GM21381 (cell line): ENCODE measurements at regions not wholly inside any gene's neighbourhood (a gene's known extent, or its start where the extent isn't known, plus 50 kb on each side); places are given as distances from the start of the nearest gene placed in this dataset.
"Not testable (repeated sequence)": the region's sequence is repeated elsewhere in the genome, so short reads cannot be mapped to it uniquely, and the experiment has no call there.

Source experiments
- ATAC-seq: cut with Tn5 transposase; IDR thresholded peaks from one replicate; pipeline ENCODE4 v1.9.1; 2021; ENCODE audit warnings: mild to moderate bottlenecking, moderate library complexity; ENCODE audit not compliant: unreplicated experiment

DNA sequence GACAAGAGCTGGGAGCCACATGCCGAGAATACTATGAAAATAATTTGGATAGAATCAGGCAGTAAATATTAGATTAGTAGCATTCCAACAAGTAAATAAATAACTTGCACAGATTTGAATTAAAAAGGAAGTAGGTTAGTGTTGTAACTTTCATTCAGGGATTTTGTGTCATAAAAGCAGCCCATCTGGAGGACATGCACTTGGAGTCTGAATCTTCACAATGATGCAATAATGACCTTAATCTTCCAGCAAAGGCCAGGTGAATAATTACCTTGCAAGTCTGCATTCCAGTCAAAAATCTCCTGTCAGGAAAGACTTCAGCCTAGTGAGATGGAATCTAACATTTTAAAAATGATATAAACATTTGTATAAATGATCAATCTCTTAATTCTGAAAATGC lies 518.1 kb downstream of the KCNJ2 start:
- ATAC-seq: no peak

DNA sequence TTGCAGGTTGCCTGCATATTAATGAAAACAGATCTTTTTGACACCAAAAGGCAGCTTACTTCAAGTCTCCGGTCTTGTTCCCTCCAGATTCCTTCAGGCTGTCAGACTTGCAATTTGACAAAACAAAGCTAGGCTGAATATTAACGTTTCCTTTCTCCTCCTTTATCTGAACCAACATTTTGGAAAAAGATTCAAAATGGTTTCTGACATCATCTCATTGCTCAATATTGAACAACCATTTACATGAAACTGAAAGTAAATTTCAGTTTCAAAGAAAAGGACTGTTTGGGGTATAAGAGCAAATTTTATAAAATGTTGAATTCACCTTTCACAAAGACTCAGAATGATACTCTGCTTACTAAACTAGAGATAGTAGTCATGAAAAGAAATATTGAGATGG lies 521.8 kb downstream of the KCNJ2 start:
- ATAC-seq: no peak

DNA sequence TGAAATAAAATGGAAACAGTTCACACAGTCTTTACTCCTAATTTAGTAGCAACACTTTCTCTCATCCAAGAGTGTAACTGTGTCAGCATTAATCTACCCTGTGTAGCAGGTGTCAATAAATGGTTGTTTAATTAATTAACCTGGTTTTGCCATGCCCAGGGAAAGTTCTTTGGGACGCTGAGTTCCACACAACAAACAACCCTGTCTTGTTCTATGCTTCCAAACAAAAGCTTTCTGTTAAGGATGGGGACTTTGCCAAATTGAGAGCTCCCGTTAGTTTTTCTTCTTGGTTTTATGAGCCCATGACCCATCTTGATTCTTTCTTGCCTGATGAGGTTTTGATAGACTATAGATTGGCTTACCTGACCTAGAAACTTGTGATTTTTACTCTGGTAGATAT lies 530.1 kb downstream of the KCNJ2 start:
- ATAC-seq: no peak

DNA sequence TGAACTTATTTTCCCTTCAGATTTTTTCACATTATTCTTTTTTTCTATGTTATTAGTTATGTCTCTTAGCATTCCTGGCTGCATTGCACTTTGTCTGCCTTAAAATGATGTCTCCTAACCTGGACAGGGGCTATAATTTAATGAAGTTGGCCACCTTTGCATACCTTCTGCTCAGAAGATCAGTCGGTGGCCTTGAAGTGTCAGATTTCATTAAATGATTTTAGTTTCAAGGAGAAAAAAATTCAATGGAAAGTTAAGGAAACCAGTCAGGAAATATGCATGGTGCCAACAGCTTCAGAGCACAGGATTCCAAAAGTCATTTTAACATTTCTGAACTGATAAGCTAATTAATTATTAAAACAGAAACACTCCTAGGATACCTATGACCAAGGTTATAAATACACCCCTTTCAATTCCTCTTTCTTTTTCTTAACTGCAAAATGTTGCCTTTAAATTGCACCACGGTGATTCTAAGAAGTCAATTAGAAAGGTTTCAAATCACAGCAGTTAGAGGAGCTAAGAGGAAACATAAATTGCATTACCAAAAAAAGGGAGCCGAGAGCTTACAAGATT lies 533.4 kb downstream of the KCNJ2 start:
- no peak for ATAC-seq

DNA sequence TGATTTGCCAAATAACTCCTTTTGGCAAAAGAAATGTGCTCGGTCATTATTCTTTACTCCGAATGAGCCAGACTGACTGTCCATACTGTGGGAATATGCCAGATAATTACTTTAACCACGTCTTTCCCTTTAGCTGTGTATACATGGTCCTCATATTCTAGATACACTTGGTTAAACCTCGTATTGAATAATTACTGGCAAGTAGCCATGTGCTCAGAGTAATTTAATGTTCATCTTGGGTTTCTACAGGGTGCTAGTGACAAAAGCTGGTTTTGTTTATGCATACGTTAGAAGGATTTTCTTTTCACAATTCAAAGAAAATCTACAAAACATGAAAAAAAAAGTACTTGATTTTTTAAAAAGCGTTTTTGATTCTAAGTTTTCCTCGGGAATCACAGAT lies 540.3 kb downstream of the KCNJ2 start:
- ATAC-seq: no peak

DNA sequence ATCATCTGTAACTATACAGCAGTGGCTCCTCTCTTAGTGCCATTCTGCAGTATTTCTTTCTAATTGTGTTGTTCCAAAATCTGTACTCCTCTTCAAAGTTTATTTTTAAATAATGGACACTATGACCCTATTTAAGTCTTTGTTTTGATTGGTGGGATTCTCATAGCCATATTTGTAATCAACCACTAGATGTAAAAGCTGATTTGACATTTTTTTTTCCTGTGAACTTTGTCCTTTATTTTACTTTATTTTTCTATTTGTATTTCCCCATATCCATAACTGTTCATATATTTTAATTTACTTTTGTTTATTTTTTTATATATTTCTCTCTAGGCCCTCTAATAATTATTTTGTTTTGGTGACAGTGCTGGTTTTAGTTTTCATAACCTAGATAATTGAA lies 544.4 kb downstream of the KCNJ2 start:
- no peak for ATAC-seq

DNA sequence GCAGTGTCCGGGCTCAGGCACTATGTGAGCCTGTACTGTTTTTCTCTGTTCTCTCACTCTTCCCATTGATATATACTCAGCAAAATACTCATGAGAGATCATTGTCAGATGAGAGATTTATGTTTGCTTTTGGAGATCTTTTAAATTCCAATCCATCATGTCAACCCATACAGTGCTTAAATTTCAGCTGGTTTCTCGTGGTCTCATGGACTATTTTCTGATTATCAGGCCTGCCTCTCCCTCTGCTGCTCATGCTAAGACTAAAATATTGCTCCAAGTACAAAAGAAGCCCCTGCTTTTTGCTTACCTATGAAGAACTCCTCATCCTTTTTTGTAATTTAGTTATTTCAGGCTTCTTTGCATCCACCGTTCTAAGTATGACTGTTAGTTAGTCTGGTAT lies 547.2 kb downstream of the KCNJ2 start:
- ATAC-seq: no peak

DNA sequence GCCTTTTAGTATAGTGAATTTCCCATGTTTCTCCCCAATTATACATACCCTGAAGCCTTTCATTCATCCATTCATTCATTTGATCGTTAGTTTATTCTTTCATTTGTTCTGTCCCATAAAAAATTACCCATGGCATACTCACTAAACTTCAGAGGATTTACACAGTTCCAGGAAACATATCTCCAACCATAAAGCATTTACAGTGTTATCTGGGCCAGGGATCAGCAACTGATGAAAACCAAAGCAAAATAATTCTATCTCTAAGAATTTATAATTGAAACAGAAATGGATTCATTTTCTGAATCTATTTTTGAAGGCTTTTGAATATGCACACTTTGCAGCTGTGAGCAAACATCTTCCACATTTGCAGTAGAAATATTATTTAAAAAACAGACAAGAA lies 547.7 kb downstream of the KCNJ2 start:
- ATAC-seq: no peak

DNA sequence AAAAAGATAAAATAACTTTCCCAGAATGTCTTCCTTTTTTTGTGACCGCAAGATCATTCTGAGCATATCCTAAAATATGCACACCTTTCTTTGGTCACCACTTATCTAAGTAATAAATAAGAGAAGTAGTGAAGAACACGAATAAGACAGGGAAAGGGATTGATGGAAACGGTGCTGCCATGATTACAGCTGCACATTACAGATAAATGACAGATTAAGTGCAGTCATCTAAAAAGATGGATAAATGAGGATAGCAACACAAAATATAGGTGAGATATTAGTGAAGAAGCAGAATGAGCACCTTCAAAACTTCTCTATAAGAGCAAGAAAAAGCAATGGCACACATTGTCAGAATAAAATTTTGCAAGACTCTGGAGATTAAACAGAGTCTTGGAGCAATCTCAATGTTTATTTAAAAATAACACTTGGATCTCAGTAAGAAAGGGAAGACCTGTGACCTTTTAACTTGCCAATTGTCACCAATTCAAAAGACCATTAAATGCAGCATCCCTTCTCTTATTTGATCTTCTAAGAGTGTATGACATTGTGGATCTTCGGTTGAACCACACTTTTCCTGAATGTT lies 567.1 kb downstream of the KCNJ2 start:
- no peak for ATAC-seq

DNA sequence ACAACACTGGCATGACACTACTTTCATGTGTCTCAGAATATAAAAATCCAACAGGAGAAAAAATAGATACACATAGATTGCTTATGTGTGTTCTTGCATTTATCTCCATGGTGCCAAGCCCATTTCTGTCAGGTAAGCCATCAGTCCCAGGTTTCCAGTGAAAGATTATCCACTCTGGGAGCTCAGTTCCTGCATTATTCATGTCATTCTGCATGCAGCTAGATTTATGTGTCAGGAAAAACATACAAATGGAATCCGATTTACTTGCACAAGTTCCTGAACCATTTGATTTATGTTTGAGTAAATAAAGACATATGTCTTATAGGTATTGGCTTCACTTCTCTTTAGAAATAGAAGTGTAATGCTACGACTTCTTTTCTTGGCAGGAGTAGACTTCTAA lies 569.7 kb downstream of the KCNJ2 start:
- no peak for ATAC-seq

DNA sequence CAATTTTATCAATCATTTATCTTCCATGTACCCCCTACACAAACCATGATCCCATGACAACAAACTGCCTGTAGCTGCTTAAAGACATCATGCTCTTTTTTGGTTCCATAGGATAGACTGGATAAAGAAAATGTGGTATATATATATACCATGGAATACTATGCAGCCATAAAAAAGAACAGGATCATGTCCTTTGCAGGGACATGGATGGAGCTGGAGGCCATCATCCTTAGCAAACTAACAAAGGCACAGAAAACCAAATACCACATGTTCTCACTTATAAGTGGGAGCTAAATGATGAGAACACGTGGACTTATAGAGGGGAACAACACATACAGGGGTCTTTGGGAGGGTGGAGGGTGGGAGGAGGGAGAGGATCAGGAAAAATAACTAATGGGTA lies 577.2 kb downstream of the KCNJ2 start:
- ATAC-seq: not testable (repeated sequence)

DNA sequence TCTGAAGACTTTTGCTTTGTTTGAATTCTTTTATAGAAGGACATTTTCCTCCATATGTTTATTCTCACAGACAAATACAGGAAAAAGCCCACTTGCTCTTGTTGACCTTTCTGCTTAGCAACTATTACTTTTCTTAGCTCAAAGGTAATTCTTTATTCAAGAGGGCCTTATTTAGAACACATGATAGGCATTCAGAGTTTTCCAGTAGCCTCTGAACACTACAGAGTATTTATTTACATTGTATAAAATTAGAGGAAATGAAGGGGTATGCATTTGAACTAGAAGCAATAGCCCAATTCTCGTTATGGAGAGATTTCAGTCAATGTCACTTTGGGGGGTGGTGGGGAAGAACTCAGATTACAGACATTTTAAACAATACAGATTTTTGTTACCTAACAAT lies 581.7 kb downstream of the KCNJ2 start:
- no peak for ATAC-seq

DNA sequence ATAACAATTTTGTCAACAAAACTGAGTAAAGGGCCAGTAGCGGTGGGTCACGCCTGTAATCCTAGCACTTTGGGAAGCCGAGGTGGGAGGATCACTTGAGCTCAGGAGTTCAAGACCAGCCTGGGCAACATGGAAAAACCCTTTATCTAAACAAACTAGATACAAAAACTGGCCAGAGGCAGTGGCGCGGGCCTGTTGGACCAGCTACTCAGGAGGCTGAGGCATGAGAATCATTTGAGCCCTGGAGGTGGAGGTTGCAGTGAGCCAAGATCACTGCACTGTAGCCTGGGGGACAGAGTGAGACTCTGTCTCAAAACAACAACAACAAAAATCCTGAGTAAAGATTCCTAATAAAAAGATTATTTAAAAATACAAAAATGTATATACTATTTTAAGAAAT lies 583.1 kb downstream of the KCNJ2 start:
- ATAC-seq: not testable (repeated sequence)

DNA sequence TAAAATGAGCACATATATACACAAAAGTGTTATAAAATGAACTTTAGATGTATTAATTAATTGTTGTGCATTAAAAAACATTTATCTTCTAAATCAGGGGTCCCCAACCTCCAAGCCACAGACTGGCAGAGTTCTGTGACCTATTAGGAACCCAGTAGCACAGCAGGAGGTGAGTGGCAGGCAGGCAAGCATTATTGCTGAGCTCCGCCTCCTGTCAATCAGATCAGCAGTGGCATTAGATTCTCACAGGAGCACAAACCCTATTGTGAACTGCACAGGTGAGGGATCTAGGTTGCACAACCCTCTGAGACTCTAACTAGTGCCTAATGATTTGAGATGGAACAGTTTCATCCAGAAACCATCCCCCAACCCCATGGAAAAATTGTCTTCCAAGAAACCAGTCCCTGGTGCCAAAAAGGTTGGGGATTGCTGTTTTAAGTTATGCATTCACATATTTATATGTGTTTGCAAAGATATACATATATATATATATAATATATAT lies 583.7 kb downstream of the KCNJ2 start:
- no peak for ATAC-seq

DNA sequence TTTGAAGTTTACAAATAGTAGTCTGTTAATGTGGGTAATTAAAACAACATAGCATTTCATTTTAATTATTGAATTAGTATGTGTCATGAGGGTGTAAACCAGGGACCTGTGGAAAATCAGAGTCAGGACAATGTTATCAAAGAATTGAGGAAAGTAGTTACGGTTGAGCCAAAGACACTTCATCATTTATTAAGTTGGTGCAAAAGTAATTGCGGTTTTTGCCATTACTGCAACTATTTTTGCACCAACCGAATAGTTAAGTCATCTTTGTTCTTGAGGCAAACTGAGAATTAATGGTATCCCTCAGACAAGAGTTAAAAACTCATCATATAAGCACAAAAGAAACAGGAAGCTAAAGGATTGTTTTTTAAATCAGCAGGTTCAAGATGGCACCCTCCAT lies 593.7 kb downstream of the KCNJ2 start:
- ATAC-seq: no peak

DNA sequence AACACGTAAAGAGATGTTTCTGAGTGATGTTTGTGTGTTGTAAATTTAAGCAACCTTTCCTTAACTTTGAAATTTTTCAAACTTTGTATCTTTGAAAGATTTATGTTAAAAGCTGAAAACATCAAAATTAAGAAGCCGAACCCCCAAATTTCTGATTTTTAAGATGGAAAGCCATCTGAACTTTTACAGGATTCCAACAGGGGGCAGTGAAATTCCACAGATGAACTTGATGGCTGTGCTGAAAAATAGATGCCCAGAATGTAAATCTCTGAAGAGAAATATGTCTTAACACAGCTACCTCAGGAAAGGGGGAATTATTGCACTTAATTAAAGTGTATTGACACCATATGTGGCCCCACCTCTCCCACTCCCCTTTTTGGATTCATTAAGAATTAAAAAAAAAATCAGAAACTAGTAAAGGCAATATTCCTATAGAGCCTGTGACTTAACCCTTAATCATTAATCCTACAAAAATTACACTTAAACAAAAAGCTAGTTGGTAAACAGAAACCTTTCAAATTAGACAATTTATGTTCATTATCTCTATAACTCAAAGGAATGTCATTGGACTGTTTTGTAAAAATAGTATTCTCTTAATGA lies 597.9 kb downstream of the KCNJ2 start:
- no peak for ATAC-seq

DNA sequence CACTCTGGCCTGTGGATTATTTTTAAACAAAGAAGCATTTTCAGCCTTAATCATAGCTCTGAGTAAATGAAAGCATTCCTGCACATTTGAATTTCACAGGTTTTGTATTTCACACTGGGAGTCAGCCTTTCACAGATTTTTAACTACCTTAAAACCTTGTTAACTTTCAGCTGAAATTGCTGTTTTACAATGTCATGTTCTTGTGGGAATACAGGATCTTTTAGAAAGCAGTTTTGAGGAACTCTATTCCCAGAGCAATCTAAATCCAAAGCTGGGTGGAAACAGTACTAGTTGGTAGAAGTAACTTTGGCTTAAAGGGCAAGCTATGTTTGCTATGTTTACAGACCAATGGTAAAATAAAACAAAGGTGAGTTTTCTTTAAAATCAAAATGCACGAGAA lies 600.6 kb downstream of the KCNJ2 start:
- ATAC-seq: no peak

DNA sequence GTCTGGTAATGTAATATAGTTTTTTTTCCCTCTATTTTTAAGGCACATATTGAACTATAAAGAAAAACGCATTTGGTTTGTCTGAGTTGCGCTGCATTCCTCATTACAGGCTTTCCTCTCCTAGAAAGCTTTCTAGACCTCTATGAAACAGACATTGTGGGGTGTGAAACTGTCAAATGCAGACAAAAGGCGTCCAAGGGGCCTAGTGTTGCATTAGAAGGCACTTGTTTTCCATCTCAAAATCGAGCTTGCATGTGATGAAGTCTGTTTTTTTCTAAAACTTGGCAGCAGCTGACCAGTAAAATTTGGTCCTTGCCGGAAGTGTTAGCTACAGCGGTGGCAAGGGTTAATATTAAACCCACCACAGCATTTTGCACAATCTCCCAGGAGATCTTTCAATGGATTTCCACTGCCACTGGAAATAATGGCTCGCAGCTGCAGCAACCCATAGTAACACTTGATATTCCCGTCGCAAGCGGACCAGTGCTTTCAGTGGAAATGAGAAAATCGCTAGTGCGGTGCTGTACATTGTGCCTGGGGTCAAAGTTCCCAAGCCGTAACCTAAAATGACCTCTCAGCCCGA lies 602.6 kb downstream of the KCNJ2 start:
- no peak for ATAC-seq

DNA sequence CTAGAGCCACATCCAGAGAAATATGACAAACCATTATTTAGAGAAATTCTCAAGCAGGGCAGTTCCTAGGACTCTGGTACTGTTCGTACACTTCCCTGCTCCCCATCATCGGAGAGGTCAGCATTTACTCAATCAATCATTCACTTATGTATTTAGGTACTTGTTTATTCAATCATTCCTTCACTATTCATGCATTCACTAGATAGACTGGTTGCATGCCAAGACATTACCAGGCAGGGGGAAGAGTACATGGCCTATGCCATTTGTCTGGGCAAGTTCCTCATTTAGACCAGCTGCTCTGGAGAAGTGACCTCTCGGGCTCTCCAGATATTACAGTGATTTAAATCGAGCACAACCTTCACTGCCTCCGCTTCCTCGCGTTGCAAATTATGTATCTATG lies 603.4 kb downstream of the KCNJ2 start:
- no peak for ATAC-seq

DNA sequence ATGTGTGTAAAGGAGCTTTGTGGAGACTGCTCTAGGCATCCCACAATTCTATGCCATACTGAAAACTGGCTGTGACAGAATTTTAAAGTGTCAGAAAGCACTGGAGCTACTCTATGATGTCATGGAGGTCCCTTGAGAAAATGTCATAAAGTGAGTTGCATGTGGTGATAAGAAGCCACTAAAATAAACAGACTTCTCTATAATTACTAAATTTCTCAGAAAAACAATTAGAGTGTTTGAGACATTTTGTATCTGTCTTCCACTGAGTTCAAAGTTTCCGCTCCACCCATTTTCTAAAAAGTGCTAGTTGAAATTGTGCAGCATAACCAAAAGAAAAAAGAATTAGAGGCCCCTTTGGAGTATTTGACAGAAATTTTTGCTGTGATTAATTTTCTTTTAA lies 603.9 kb downstream of the KCNJ2 start:
- no peak for ATAC-seq

DNA sequence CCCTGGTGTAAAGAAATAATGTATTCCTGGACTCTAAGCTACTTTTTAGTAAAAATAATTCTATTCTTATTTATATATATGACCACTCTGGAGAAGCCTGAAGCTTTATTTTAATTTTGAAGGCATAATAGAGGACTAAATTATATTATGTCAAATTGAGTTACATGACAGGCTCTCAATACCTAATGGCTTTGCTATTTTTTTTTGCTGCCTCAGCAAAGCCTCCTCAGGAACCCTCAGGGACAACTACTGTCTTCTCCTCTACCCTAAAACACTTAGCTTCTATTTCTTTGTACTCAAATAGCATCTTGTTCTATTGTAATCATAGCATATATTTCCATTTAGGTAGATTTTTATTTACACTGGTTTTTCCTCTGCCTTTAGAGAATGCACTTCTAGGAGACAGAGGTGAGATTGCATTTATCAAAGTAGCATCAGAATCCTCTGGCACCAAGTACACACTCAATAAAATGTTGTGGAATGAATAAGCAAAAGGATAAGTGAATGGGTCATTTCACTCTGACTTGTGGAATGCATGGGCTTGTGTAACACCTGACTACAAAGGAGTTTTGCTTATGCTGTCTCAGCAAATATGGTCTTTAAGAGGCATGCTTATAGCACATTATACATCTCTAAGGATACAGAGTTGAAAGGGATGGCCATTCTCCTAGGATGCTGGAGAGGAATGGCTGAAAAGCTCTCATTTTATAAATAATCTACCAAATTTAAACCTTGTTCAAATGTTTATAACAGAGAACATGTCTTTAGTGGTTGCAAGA lies 605.2 kb downstream of the KCNJ2 start:
- ATAC-seq: no peak

DNA sequence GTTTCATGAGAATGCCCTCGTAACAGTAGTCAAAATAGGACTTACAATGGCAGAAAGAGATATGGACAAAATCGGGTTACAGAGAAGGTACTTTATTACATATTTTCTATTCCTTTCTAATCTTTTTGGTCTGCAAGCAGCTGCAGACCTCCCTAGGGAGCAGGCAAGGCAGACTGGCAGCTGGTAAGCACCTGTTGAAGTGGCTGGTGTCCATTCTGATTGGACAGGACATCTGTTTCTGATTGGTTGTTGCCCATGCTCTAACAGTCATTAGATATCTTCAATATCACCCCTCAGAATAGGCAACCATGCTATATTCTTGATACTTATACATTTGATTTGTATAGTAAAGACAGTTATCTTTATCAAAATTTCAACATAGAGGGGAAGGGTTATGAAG lies 606.3 kb downstream of the KCNJ2 start:
- ATAC-seq: no peak
